HPDE6-E6E7 (cell line): ENCODE measurements at regions not wholly inside any gene's neighbourhood (a gene's known extent, or its start where the extent isn't known, plus 50 kb on each side); places are given as distances from the start of the nearest gene placed in this dataset.

Source experiments
- DNase-seq: peaks from one replicate; pipeline ENCODE4 v3.0.0; 2011; ENCODE audit warnings: missing footprints; ENCODE audit errors: extremely low spot score

- no peak for DNase-seq
These were observed 61.0 kb upstream of the DUSP5 start for GRCh38 chr10:110436554-110437350.

- no peak for DNase-seq
These were observed 60.4 kb upstream of the DUSP5 start for GRCh38 chr10:110437351-110437605.

- no peak for DNase-seq
These were observed 59.9 kb upstream of the DUSP5 start for GRCh38 chr10:110437761-110438341.

GRCh38 chr10:110442746-110443145 lies 55.0 kb upstream of the DUSP5 start:
- DNase-seq: no peak

GRCh38 chr10:110443239-110444003 lies 54.3 kb upstream of the DUSP5 start:
- DNase-seq: no peak

- no peak for DNase-seq
These were observed 53.7 kb upstream of the DUSP5 start for GRCh38 chr10:110444004-110444337.

GRCh38 chr10:110445871-110446270 lies 51.8 kb upstream of the DUSP5 start:
- no peak for DNase-seq

- DNase-seq: no peak
These were observed 51.4 kb upstream of the DUSP5 start for GRCh38 chr10:110446277-110446676.

- DNase-seq: peak; percentile 36
These were observed 50.6 kb upstream of the DUSP5 start for GRCh38 chr10:110446954-110447608.

- no peak for DNase-seq
These were observed 49.8 kb upstream of the DUSP5 start for GRCh38 chr10:110447886-110448285.
